GM18519 (cell line): ENCODE measurements at regions not wholly inside any gene's neighbourhood (a gene's known extent, or its start where the extent isn't known, plus 50 kb on each side); places are given as distances from the start of the nearest gene placed in this dataset.

Source experiments
- ATAC-seq: cut with Tn5 transposase; IDR thresholded peaks from one replicate; pipeline ENCODE4 v1.9.1; 2021; ENCODE audit warnings: mild to moderate bottlenecking, moderate library complexity; ENCODE audit not compliant: unreplicated experiment, low FRiP score

DNA sequence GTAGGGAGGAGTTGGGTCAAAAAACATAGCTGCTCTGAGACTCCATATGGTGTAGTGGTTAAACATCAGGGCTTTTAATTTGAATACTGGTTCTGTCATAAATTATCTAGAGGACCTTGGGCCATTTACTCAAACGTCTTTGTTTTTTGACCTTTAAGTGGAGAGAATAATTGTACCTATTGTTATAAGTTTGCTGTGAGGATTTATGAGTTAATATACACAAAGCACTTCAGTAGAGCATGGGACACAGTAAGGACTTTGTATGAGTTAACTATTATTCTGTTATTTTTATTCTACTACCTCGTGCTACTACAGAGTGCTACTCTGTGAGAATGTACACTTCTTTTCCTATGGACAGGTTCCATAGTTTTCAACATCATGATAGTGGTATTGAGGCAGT lies 123.7 kb upstream of the TNC start:
- ATAC-seq, result no peak

DNA sequence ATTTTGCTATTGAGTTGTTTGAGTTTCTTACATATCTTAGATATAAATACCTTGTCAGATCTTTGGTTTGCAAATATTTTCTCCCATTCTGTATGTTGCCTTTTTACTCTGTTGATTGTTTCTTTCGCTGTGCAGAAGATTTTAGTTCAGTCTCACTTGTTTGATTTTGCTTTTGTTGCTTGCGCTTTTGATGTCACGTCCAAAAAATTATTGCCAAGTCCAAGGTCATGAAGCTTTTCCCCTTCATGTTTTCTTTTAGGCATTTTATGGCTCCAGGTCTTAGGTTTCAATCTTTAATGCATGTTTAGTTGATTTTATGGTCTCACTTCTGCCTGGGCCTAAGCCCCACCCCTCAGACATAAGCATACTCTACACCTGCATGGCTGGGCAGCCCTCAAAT lies 131.5 kb upstream of the TNC start:
- no peak for ATAC-seq

DNA sequence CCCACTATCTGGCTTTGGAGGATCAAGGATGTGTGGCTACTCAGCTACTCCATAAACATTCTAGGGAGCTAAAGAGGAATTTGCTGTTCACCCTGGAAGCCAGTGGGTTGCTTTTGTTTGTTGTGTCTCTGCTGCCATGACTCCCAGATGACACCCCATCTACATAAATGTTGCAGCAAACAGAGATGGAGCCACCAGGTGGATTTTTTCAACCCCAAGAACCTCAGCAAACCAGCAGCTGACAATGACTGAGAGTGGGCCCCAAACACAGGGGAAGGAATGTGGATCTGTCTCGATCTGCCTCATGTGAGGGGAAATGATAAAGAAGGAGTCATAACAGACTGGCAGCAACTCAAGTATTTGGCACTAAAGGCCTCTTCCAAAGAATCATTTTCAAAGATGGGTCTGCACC lies 132.7 kb upstream of the TNC start:
- no peak for ATAC-seq

DNA sequence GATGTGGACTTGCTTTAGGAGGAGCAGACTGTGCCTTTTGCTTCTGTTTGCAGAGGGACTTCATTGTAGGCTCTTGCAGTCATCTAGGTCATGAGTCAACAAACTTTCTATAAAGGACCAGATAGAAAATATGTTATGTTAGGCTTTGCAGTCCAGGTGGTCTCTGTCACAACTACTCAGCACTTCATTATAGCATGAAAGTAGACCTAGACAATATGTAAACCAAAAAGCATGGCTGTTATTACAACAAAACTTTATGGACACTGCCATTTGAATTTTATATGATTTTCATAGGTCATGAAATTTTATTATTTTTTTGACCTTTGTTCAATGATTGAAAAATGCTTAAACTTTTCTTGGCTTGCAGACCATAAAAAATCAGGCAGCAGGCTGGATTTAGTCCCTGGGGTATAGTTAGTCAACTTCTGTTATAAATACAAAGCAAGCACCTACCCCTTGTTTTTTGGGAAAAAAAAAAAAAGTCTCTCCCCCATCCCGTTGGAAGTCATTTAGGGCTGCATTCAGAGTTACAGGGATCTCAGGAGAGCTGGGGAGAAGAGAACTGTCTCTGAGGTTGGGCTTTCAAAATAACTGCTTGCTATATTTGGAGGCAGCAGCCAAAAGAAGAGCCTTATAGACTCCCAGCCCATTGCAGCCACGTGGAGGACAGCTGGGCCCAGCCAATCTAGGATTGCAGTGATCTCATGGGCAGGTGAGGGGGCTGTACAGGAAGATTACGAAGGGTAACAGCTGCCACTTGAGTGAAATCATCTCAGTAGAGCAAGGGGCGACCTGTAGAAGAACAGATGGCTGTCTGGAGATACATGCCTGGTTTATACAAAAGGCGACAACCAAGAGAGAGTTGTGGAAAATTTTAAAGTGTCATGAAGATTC lies 136.6 kb upstream of the TNC start:
- no peak for ATAC-seq

DNA sequence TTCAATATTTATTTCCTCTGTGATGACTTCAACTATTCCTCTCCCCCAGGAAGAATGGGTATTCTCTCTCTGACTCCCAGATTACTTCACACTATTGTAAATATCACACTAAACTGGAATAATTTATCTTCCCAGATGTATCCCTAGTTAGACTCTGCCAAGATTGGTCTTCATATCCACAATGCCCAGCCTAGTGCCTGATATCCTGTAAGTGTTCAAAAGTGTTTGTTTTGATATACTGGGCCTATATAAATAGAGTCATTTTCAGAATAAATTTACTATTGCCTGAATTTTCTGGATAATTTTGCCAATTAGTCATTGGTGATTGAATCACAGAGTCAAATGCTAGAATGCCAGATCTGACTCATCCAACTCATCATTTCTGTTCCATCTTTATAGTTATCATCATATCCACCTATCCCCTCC lies 143.7 kb upstream of the TNC start:
- ATAC-seq, result no peak

DNA sequence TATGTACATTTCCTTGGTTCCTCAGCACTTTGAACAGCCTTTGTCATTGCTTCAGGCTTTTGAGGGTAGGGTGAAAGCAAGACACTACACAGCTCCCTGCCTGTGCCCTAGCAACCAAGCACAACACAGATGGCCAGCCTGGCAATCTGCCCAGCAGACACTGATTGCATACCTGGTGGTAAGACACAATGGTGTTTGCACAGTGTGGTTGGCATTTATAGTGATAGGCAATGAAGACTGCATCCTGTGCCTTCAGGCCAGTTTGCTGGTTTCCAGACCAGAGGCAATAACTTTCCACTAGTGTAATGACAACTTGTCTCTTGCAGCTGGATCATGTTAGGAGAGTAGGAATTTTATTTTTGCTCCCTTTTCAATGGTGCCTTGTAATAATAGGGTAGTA lies 144.5 kb upstream of the TNC start:
- ATAC-seq, result no peak

DNA sequence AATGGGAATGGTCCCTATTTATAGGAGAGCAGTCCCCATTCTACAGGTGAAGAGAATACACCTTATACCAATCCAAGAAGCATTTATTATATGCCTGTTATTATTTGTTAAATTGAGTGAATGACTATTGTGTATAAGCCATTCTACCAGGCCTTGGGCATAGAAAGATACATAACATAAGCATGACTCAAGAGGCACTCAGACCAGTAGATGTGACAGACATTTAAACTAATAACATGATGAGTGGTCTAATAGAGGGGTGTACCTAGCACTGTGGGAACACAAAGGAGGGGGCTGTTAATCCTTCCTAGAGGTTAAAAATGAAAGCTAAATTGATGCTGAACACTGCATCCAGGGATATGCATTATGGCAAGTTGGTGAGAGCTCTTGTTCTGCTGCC lies 145.0 kb upstream of the TNC start:
- ATAC-seq, result no peak

DNA sequence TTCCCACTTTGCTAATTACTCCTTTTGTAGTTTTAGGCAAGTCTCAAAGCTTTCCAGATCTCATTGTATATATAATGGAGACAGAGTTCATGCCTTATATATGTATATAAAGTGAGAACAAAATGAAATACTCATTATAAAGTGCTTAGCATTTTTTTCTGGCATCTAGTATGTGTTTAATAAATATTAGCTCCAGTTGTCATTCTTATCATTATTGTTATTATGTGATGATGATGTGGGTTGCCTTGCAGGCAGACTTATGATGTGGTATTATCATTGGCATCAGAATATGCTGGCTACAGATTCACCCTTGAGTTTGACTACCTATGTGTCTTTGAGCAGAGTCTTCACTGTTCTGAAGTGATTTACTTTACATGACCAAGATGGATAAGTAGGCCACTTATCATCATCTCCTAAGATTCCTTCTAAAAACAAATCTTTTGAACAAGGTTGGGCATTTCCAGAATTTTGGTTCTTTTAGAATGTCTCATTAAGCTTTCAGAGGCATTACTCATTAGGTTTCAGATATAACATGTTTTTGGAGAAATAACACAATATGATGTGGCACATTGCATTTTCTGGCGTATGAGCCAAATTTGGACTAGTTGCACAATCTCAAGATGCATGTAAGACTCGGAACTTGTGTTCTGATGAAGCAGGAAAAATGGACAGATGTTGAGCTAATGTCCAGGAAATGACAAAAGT lies 145.6 kb upstream of the TNC start:
- ATAC-seq, result no peak

DNA sequence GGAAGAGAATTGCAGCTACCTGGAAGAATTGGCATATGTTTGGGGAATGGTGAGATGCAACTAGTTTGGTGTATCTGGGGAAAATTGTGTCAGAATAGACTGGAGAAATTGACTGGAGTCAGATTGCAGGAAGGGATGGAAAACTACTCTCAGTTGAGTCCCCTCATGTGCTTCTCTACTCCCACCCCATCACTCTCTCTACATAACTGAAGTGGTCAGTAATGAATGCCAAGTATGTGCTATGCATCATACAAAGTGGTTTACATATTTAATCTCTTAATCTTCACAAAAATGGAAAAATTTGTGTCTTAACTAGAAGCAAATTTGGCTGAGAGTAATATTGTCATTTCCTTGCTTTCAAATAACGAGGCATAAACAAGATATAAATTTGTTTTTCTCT lies 146.4 kb upstream of the TNC start:
- no peak for ATAC-seq

DNA sequence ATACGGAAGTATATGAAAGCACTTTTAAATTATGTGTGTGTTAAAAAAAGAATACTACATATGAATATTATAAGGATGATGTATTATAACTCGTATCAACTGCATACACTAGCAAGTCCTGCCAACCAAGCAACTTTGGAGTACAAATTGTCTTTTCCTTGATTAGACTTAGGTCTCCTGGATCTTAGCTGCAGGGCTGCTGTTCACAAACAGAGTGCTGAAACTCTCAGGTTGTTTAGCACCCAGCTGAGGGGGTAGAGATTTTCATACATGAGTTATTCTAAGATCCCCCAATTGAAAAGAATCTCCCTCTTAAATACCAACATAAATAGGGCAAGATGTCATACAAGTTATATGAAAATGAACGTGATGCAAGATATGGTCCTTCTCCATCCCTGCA lies 149.8 kb upstream of the TNC start:
- no peak for ATAC-seq

DNA sequence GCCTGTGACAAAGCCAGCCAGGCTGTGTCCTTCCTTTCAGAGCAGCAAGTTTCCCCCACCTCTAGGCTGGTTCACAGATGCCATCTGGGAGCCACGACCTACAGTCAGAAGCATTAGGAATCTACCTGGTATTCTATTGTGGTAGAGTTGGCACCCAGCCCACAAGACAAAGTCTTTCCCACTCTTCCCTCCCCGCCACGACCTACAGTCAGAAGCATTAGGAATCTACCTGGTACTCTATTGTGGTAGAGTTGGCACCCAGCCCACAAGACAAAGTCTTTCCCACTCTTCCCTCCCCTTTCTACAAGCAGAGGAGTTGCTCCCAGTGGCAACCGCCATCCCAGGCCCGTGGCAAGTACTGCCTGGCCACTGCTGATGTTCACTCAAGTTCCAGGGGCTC lies 157.8 kb upstream of the TNC start:
- no peak for ATAC-seq

DNA sequence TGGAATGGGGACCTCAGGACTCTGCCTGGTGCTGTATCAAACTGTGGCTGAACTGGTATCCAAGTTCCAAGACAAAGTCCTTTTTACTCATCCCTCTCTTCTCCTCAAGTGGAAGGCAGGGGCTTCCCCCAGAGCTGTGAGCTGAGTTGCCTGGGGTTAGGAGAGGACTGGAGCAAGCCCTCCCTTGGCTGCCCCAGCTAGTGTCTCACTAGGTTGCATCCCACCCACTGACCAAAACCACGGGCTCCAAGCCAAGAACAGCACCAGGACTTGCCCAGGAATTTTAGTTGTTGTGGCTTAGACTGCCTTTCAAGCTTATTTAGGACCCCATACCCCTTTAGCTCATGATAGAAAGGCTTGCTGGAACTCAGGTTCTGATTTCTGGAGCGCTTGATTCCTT lies 158.7 kb upstream of the TNC start:
- no peak for ATAC-seq

DNA sequence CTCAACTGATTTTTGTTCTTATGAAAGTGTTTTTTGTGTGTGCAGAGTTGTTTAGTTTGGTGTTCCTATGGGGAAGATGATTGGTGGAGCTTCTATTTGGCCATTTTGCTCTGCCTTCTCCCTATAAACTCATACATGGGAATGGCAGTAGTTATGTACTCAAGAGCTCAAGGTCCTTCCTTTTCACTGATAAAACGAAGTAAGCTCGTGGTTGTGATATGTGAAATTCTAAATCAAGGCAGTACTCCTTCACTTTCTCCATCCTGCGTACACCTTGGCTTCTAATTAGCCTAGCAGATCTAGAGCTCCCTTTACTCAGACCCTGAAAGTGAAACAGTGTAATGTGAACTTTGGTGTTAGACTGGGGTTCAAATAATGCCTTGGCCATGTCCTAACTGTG lies 159.3 kb upstream of the TNC start:
- ATAC-seq, result no peak

DNA sequence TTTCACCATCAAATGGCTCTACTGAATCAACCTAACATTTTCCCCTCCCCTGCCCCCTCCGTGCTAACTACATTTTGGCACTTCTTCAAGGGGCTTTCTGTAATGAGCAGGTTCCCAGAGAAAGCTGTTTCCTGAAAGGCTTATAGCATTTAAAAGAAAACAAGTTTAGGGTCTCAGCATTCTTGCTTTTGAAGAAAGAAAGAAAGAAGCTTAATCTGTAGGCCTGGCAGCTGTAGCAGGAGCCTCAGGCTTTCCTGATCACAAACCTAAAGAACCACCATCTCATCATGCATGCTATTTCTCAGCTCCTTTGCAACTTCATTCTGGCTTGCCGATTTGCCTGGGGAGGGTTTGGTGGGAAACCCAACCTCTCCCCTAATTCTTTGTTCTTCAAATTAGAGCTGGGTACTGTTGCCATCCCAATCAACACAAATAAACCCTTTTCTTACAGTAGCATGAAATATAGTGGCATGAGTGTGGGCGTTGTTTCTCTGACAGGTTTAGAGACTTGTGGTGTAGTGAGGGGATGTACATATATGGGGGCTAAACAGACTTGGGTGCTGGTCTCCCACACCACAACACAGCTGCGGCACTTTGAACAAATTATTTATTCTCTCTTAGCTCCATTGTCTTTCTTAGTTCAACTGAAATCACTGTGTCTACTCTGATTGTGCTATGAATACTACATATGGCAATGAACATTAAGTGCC lies 160.5 kb upstream of the TNC start:
- ATAC-seq, result no peak

DNA sequence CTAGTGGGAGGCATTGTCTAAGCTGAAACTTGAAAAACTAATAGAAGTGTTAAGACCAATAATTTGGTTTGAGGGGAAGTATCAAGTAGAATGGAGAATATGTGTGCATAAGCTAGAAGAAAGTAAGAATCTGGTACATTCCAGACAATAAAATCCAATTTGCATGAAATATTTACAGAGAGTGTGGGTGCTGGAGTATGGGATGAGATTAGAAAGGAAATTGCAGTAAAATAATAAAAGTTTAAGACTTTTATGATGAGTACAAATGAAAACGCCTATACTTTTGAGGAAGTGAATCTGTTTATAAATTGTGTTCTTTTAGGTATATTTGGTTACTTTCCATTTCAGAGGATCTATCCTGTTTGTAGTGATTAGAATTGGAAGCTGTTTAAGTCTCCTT lies 165.4 kb upstream of the TNC start:
- ATAC-seq, result no peak

DNA sequence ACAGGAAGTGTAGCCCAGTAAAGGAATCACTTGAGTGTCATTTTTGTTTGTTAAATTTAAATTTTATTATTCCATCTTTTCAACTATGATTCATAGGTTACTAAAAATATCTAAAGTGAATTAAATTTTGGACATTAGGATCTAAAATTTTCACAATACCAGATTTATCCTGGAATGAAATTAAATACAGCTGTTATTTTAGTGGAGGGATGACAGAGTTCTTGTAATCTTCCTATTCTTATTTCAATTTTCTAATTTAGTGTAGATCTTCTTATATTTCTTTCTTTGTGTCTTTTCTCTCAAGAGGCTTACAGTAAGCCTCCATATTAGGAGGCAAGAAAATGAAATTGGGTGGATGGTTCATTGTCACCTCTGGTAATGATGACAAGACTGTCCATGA lies 167.9 kb upstream of the TNC start:
- no peak for ATAC-seq

DNA sequence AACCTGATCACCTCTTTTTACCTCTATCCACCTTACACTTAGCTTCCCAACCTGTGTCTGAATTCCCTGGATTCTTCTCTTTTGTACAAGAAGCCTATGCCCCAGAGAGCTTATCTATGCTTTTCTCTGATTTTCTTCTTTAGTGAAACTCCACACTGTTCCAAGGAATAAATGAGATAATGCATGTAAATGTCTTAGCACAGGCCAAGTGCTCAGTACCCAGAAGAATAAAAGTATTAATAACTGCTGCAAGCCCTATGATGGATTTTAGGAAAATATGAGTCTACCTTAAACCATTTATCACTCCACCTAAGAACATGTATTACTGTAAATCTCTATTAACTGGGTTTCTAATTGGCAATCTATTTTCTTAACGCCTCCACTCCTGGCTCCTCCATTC lies 168.5 kb upstream of the TNC start:
- no peak for ATAC-seq

DNA sequence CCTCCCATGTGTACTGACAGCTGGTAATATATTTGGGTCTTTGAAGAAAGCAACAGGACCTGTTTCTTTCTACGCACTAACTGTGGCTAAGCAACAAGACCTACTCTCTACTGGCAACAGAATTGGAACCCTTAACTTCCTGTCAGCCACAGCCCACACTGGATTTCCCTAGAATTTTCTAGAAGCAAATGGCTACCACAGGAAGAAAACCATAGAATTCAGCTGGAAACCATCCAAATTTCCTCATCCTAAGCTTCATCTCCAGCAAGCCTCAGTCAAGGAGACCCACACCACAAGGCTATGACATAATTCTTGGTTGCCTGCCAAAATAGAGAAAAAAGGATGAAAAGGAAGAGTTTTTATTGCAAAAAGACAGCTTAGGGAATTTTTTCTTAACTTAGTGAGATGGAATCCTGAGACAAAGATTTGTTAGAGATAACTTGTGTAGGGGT lies 171.8 kb upstream of the TNC start:
- no peak for ATAC-seq

DNA sequence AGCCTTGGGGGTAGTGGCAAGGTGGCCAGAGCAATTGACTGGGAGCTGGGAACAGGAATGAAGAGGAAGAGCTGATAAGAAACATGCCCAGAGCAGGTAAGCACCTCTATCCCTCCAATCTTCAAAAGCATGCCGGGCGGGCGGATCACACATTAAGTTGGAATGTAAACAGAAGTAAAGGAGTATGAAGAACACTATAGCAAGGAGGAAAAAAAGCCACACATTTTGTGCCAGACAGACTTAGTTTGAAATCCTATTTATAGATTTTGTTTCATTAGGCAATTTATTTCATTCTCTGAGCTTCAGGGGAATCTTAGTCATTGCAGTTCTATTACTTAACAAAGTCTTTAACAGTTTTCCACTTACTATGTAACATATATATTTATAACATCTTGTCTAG lies 173.9 kb upstream of the TNC start:
- no peak for ATAC-seq

DNA sequence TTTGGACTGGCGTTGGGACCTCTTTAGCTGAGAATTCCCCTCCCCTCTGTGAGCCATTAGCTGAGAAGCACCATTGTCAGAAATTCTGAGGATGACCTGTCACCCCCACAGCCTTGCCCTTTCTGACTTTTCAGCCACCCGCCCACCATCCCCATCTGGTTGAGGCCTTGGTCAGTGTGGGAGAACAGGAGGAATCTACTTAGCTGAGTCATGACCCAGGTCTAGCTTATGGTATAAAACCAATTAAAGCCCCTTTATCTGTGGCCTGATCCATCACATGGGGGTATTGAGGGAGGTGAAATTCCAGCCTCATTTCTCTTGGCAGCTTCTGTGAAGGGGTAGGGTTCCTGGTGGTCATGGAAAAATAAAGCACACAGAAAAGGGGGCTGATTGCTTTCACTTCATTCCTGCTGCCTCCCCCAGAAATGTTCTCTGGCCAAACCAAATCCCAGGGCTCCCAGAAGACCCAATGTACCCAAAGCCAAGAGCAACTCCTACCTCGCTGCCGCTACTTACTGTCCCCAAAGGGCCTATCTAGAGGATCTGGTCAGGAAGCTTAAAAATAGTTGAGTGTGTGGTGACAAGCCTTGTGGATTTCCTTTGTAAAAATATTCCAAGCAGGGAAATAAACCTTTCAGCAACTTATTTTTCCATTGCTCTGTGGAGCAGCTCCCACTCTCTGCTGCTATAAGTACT lies 174.8 kb upstream of the TNC start:
- ATAC-seq, result no peak

DNA sequence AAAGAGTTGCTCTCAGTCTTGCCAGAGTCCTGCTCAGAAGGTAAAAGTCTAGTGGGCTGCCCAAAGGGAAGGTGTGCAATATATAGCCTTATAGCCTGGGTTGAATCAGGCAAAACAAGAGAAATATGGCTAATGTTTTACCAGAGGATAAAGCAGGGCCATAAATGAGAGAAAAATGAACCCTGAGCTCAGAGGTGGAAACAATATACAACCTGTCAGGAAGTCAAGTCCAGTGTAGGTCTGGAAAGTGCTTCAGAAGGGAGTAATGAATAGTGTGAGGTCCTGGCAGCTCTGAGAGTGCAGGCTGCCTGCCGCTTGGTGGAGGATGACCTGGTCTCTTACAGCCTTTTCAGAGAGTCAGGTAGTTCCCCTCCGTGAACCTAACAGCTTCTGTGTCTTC lies 177.8 kb upstream of the TNC start:
- ATAC-seq, result no peak
